Brain pericyte (primary cell): ENCODE measurements at regions not wholly inside any gene's neighbourhood (a gene's known extent, or its start where the extent isn't known, plus 50 kb on each side); places are given as distances from the start of the nearest gene placed in this dataset.
"Not testable (repeated sequence)": the region's sequence is repeated elsewhere in the genome, so short reads cannot be mapped to it uniquely, and the experiment has no call there.

ENCODE experiments used
- DNase-seq: peaks from one replicate; pipeline ENCODE4 v3.0.0-alpha.2; 2012; ENCODE audit warnings: low read depth, low spot score

DNA sequence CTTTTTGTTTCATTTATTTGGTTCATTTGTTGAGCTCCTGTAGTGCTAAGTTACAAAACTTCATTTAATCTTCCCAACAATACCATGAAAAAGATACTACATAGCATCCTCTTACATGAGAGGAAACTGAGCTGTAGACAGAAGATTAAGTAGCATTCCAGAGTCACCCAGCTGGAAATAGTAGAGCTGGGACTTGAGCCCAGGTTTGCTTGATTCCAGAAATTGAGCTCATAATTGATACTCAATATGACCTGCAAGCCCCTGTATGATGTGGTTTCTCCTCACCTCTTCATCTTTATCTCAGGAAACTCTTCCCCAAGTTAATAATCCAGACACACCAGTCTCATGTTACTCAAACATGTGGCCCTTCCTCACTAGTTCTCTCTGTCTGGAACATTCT lies 87.0 kb upstream of the DAAM1 start:
- no peak for DNase-seq

DNA sequence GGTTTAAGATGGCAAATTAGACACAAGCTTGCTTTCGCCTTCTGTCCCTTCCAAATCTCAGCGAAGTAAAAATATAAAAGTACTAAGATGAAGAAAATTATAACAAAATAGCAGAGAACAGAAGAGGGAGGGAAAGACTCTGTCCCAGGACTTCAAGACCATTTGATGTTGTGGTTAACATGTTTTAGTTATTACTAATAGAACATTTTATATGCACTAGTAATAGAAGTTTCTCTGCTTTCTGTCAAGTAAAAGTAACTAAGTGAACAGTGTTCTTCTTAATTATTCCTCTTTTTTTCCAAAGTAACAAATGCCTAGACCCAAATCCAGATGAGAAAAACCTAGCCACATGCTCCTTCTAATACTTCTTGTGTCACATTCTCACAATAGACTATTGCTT lies 85.1 kb upstream of the DAAM1 start:
- DNase-seq: no peak

DNA sequence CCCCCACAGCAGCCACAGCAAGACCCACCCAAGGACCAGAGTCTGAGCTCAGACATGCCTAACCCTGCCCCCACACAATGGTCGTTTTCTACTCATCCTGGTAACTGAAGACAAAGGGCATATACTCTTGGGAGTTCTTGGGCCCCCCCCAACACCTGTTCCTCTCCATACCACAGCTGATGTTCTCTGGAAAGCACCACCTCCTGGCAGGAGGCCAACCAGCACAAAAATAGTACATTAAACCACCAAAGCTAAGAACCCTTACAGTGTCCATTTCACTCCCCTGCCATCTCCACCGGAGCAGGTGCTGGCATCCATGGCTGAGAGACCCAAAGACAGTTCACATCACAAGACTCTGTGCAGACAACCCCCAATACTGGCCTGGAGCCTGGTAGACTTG lies 80.6 kb upstream of the DAAM1 start:
- no peak for DNase-seq

DNA sequence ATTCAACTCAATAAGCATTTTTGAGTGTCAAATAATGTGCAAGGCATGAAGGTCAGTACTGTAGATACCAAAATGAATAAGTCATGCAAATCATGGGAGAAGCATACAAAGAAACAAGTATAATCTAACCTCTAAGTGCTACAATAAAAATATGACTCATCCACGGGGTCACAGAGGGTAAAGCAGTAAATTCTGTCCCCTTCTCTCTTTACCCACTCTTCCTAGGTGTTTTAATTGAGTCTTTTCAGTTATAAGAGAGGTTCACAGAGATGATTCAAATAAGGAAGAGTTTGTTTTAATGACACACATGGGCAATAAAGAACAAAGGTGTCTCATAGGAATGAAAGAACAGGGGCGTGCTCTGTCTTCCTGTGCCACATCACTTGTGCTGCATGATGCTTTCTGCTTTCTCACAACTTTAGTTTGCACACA lies 71.5 kb upstream of the DAAM1 start:
- no peak for DNase-seq

DNA sequence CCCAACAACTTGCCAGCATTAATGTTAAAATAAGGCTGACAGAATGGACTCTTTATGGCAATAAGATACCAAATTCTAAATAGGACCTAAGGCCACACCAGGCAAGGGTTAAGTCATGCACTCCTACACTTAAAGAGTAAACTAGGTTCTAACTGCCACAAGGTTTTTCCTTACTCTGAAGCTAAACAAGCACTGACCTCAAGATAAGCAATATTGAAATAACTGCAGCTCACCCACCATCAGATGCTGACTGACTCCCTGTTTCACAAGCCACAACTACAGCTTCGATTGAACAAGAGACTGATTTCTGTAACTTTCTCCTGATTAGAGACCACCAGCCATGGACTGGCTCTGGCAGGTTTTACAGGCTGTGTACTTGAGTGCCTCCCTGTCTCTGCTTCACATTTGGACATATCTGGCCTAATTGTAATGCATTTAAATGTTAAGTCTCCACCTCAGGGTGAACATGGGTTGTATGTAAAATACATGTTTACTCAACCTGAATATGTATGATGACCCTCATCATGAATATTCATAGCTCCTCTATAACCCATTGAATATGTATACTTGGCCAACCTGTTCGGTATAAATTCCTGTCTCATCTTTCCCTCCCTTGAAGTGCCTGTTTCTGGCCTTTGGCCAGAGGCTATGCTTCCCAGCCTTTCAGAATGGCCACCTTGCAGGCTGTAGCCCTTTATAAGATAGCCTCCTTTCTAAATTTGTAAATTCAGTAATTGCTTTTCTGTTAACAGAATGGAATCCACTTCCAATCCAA lies 70.5 kb upstream of the DAAM1 start:
- DNase-seq: no peak

GRCh38 chr14:59120921-59121320 lies 67.5 kb upstream of the DAAM1 start:
- DNase-seq: no peak

- DNase-seq: no peak
Measured at GRCh38 chr14:59123531-59123930, 64.9 kb upstream of the DAAM1 start.

DNA sequence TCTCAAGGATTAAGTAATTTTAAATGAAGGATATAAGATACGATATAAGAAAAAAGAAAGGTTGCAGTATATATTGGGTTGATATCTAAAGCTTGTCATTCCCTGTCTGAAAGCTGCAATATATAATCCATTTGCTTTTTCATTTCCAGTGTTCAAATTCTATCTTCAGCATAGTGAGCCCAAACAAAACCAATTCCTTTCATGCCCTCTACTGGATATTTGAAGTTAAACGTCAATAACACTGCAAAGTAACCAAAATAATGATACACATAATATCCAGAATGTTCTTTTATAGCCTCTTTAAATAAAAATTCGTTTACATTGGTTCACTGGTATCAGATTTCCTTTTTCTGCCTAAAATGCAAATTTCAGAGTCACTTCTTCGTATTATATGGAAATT lies 64.5 kb upstream of the DAAM1 start:
- no peak for DNase-seq

GRCh38 chr14:59125156-59125555 lies 63.3 kb upstream of the DAAM1 start:
- DNase-seq: no peak

GRCh38 chr14:59126714-59127436 lies 61.6 kb upstream of the DAAM1 start:
- DNase-seq: no peak

- DNase-seq: no peak
Measured at GRCh38 chr14:59127437-59127732, 61.1 kb upstream of the DAAM1 start.

GRCh38 chr14:59130462-59130861 lies 58.0 kb upstream of the DAAM1 start:
- no peak for DNase-seq

DNA sequence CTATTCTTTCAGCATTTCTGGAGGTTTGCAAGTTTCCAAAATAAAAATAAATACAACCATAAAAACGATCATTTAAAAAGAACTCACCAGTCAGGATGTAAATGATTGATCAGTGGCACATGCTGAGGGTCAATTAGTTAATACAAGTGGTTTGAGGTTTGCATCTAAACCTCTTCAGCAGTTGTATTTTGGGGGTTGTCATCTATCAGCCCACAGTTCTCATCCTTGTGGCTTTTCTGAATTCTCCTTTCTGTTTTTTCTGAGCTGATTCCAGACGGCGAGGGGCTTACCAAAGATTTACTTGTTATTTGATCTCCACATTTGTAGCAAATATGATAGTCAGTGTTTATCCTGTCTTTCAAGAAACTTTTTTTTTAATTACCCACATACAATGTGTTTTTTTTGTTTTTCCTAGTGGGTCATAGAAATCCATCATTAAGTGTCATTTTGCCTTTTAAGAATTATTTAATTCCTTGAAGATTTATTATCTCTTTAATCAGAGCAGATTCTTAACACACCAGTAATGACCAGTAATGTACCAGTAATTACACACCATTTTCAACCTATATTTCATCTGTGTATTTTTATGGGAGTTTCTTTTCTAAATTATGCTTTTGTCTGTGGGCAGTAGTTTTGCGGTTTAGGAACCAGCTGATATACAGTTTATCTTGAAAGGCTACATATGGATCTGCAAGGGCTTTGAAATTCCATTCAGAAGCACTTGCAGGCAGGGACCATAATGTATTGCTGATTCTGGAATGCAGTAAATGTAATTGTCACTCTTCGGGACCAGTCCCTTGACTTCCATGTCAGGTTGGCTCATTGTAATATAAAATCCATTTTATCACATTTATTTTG lies 56.3 kb upstream of the DAAM1 start:
- no peak for DNase-seq

DNA sequence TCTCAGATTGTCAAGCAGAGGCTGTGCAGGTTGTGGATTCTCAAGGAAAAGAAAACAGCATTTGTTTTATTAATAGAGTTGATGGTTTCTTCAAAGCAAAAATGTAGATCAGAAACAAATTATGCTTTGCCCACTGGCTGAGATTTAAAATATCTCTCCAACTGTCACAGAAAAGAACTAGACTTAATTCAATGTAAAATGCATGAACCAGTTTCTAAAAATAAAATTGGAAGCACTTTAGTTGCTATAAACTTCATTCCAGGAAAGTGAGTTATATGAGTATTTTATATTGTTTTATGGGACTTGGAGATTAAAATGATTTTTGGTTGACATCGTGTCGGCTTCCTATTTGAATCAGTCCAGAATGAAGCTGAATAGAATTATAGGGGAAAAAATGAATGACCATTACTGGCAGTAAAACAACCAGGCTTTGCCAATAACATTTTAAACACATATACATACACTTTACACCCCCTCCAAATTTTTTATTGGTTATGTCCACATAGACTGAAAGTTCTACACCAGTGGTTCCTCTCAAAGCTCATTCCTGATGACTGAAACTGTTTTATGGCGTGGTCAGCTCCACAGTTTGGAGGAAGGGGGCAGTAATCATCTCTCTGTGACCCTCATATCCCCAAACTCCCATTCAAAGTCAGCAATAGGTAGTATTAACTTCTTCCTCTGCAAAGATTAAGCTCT lies 55.5 kb upstream of the DAAM1 start:
- no peak for DNase-seq

- no peak for DNase-seq
Measured at GRCh38 chr14:59133709-59134108, 54.8 kb upstream of the DAAM1 start.

- no peak for DNase-seq
Measured at GRCh38 chr14:59134307-59134706, 54.2 kb upstream of the DAAM1 start.

DNA sequence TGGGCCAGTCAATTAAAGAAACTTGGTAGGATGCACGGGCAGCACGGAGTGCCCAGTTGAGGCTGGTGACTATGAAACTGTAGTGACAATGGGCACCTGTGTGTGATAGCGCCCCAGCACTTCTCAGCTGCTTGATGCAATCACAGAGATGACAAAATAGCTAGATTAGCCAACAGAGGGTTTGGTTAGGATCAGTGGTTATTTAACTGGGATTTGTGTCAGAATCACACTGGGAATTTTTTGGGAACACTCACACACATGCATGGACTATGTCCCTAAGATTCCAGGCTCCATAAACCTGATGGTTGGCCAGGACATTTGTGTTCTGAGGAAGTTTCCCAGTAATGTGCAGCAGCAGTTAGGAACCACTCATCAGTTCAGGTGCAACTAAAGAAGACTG lies 51.2 kb upstream of the DAAM1 start:
- DNase-seq: no peak

DNA sequence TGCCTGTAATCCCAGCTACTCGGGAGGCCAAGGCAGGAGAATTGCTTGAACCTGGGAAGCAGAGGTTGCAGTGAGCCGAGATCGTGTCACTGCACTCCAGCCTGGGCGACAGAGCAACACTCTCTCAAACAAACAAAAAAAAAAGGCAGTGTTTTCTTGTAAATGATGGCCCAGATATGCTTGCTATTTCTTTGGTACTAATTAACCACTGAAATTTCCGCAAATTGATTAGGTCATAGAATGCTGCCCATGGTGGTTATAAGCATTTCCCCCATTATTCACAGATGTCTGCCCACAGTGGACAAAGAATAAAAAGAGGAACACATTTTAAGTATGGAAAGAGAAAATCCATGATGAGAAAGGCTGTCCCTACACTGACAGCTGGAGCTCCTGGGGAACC lies 49.9 kb upstream of the DAAM1 start:
- DNase-seq: not testable (repeated sequence)
